Muscle layer of colon (tissue), 2 donors: ENCODE measurements at regions not wholly inside any gene's neighbourhood (a gene's known extent, or its start where the extent isn't known, plus 50 kb on each side); places are given as distances from the start of the nearest gene placed in this dataset.
"Not testable (repeated sequence)": the region's sequence is repeated elsewhere in the genome, so short reads cannot be mapped to it uniquely, and the experiment has no call there.

Experiments used
- H3K27ac ChIP-seq: one replicate; pipeline ENCODE4 v1.7.0; 2013; ENCODE audit warnings: low read depth, mild to moderate bottlenecking, low read length, moderate library complexity
- H3K27me3 ChIP-seq, 2 donors: one replicate each; pipeline ENCODE4 v1.7.0; 2013; ENCODE audit warnings: low read length in 2 of 2, mild to moderate bottlenecking in 2 of 2; ENCODE audit not compliant: insufficient read depth in 2 of 2, control insufficient read depth in 1 of 2
- H3K36me3 ChIP-seq: one replicate; pipeline ENCODE4 v1.7.0; 2013; ENCODE audit warnings: mild to moderate bottlenecking, low read length; ENCODE audit not compliant: insufficient read depth
- H3K4me1 ChIP-seq: one replicate; pipeline ENCODE4 v1.7.0; 2013; ENCODE audit warnings: mild to moderate bottlenecking, low read length; ENCODE audit not compliant: insufficient read depth
- H3K4me3 ChIP-seq, 2 donors: one replicate each; pipeline ENCODE4 v1.7.0; 2013; ENCODE audit warnings: low read length in 2 of 2, low read depth in 1 of 2, mild to moderate bottlenecking in 1 of 2, moderate library complexity in 1 of 2
- H3K9ac ChIP-seq: one replicate; pipeline ENCODE4 v1.7.0; 2013; ENCODE audit warnings: low read length
- H3K9me3 ChIP-seq: one replicate; pipeline ENCODE4 v1.7.0; 2013; ENCODE audit warnings: mild to moderate bottlenecking, low read length
- donor health status: abdominal sarcoma.
- donor health status: Adenocarcinoma of cecum.

GRCh38 chr6:25150031-25150430, 129.1 kb upstream of the CARMIL1 start:
- H3K4me3 ChIP-seq: no peak overlapping the region
- H3K9me3 ChIP-seq: no peaks in the 10 kb centered on the region
- H3K36me3 ChIP-seq: no peaks in the 10 kb centered on the region
- H3K9ac ChIP-seq: no peak overlapping the region
- H3K27me3 ChIP-seq: no peaks in the 10 kb centered on the region
- H3K4me1 ChIP-seq: no peaks in the 10 kb centered on the region
- H3K27ac ChIP-seq: no peak overlapping the region

GRCh38 chr6:25150863-25151262, 128.3 kb upstream of the CARMIL1 start:
- Histone ChIP-seq H3K27me3 (no peaks in the 10 kb centered on the region), H3K4me3 (no peak overlapping the region), H3K9ac (no peak overlapping the region), H3K36me3 (no peaks in the 10 kb centered on the region), H3K4me1 (no peaks in the 10 kb centered on the region), H3K9me3 (no peaks in the 10 kb centered on the region), H3K27ac (no peak overlapping the region)

DNA sequence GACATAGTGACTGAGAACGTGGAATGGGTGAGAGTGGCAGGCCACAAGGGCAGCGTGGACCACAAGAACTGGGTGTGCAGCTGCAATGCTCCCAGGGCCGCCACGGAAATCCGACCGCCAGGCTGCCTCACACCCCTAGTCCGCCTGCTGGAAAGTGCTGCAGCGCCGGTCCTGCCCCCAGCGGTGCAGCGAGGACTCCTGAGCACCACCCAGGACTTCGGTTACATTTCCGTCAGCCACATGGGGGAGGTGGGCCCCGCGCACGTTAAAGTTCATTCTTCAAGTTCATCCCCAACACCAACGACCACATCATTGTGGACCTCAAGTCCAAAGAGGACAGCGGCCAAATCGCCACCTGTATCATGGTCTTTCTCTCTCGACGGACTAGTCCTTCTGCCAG, 126.1 kb upstream of the CARMIL1 start:
- Histone ChIP-seq H3K4me3 (no peak overlapping the region), H3K27ac (no peak overlapping the region), H3K9ac (no peak overlapping the region), H3K27me3 (no peaks in the 10 kb centered on the region), H3K4me1 (no peaks in the 10 kb centered on the region), H3K9me3 (no peaks in the 10 kb centered on the region), H3K36me3 (no peaks in the 10 kb centered on the region)

GRCh38 chr6:25154034-25154596, 125.1 kb upstream of the CARMIL1 start:
- H3K27me3 ChIP-seq: no peaks in the 10 kb centered on the region
- H3K9ac ChIP-seq: no peak overlapping the region
- no peak overlapping the region for H3K27ac ChIP-seq
- H3K4me3 ChIP-seq: no peak overlapping the region
- H3K4me1 ChIP-seq: no peaks in the 10 kb centered on the region
- no peaks in the 10 kb centered on the region for H3K9me3 ChIP-seq
- no peaks in the 10 kb centered on the region for H3K36me3 ChIP-seq

- Histone ChIP-seq H3K9me3 (no peaks in the 10 kb centered on the region), H3K36me3 (no peaks in the 10 kb centered on the region), H3K27ac (no peak overlapping the region), H3K4me1 (no peaks in the 10 kb centered on the region), H3K27me3 (no peaks in the 10 kb centered on the region), H3K4me3 (no peak overlapping the region), H3K9ac (no peak overlapping the region)
Measured at GRCh38 chr6:25155211-25155610, 124.0 kb upstream of the CARMIL1 start.

DNA sequence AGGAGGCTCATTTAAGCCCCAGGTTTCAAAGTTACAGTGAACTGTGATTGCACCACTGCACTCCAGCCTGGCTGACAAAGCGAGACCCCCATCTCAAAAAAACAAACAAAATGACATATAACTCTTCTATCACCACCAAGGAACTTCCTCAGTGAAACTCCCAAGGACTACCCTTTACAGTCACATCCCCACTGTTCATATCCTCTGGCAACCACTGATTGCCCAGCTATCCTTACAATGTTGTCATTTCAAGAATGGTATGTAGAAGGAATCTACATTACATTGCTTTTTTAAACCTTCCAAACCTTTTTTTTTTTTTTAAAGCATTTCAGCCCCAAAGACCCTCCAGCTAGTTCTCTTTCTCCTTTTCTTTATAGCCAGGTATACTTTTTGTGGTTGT, 123.1 kb upstream of the CARMIL1 start:
- Histone ChIP-seq H3K4me1 (no peaks in the 10 kb centered on the region), H3K27ac (no peak overlapping the region), H3K9ac (no peak overlapping the region), H3K36me3 (no peaks in the 10 kb centered on the region), H3K27me3 (no peaks in the 10 kb centered on the region), H3K9me3 (no peaks in the 10 kb centered on the region), H3K4me3 (no peak overlapping the region)

DNA sequence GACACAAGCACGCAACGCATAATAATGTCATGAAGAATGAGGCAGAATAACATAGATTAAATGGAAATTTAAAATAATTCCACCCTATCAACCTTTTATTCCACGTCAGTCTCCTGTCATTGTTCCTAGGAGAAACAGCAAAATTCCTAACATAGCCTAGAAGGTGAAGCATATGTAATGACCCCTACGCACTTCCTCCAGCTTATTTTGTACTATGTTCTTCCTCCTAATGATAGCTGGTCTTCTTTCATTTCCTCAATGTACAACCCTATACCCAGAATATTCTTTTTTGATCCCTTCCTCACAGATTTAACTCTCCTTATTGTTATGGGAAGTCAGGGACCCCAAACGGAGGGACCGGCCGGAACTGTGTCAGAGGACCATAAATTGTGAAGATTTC, 122.0 kb upstream of the CARMIL1 start:
- no peak overlapping the region for H3K27ac ChIP-seq
- no peaks in the 10 kb centered on the region for H3K9me3 ChIP-seq
- H3K4me3 ChIP-seq: no peak overlapping the region
- H3K9ac ChIP-seq: no peak overlapping the region
- no peaks in the 10 kb centered on the region for H3K36me3 ChIP-seq
- no peaks in the 10 kb centered on the region for H3K4me1 ChIP-seq
- no peaks in the 10 kb centered on the region for H3K27me3 ChIP-seq

DNA sequence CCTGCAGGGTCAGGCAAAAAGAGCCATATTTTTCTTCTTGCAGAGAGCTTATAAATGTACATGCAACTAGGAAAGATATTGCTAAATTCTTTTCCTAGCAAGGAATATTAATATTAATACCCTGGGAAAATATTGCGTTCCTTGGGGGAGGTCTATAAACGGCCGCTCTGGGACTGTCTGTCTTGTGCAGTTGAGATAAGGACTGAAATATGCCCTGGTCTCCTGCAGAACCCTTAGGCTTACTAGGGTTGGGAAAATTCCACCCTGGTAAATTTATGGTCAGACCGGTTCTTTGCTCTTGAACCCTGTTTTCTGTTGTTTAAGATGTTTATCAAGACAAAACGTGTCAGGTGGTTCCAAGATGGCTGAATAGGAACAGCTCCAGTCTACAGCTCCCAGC, 121.3 kb upstream of the CARMIL1 start:
- no peaks in the 10 kb centered on the region for H3K36me3 ChIP-seq
- H3K4me1 ChIP-seq: no peaks in the 10 kb centered on the region
- no peak overlapping the region for H3K27ac ChIP-seq
- H3K4me3 ChIP-seq: no peak overlapping the region
- no peak overlapping the region for H3K9ac ChIP-seq
- no peaks in the 10 kb centered on the region for H3K27me3 ChIP-seq
- H3K9me3 ChIP-seq: no peaks in the 10 kb centered on the region

- not testable (repeated sequence) for H3K36me3 ChIP-seq, H3K9me3 ChIP-seq, H3K27ac ChIP-seq, H3K27me3 ChIP-seq, H3K4me1 ChIP-seq, H3K4me3 ChIP-seq, H3K9ac ChIP-seq
Measured at GRCh38 chr6:25160134-25160533, 119.0 kb upstream of the CARMIL1 start.

GRCh38 chr6:25165177-25165576, 114.0 kb upstream of the CARMIL1 start:
- H3K4me3 ChIP-seq: no peak overlapping the region
- no peaks in the 10 kb centered on the region for H3K36me3 ChIP-seq
- H3K9me3 ChIP-seq: no peaks in the 10 kb centered on the region
- no peaks in the 10 kb centered on the region for H3K4me1 ChIP-seq
- no peak overlapping the region for H3K27ac ChIP-seq
- no peak overlapping the region for H3K9ac ChIP-seq
- no peaks in the 10 kb centered on the region for H3K27me3 ChIP-seq

DNA sequence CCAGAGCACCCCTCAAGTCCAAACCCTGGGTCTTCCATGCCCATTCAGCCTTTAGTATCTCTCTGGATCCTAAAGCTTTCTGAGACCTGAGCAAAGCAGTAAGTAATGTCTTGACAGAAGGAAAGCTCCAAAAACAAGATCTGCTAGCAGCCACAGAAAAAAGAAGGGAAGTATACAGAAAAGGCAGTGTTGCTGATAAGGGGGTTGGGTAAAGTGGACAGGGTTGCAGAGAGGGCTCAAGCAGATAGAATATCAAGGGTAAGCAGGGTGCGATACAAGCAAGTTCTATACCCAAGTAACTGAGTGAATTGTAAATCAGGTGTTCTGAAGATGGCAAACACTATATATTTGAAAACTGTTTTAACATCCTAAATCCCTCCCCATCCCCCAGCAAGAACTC, 113.4 kb upstream of the CARMIL1 start:
- Histone ChIP-seq H3K27ac (no peak overlapping the region), H3K9ac (no peak overlapping the region)

DNA sequence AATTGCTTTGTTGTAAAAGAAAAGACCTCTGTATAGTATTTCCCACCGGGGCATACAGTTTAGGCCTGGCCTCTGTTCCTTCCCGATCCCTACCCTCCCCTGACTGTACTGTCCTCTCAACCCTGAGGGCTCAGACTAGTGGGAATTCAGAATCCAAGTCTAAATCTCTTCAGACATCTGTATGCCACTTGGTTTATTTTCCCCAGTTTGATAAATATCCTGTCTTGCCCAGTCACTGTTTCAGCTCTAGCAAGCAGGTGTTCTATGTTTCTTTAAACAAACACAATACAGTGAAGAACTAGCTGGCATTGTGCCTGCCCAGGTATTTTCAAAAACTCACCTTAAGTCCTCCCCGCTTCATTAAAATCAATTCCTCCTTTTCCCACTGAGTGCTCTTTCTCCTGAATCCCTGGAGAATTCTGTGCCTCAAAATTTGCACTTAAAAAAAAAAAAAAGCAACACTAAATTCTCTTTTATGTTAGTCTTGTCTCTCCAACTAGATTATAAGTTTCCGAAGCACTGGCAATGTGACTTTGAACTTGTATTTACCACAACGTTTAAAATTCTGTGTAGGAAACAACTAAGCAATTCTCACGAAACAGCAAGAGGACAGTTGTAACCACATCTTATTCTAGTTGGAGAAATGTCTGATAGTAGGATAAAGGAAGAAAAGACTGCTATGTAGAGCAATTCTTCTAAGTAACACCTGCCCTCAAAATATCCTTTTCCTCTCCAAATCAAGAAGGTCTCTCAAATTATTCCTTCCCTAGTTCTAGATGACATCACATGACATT, 112.0 kb upstream of the CARMIL1 start:
- Histone ChIP-seq H3K27me3 (no peaks in the 10 kb centered on the region), H3K36me3 (no peaks in the 10 kb centered on the region), H3K27ac (no peak overlapping the region), H3K4me1 (no peaks in the 10 kb centered on the region), H3K9me3 (no peaks in the 10 kb centered on the region), H3K4me3 (no peak overlapping the region), H3K9ac (no peak overlapping the region)

More for the DNA sequence above, 113.4 kb upstream of the CARMIL1 start:
- no peaks in the 10 kb centered on the region for H3K4me1 ChIP-seq
- no peaks in the 10 kb centered on the region for H3K36me3 ChIP-seq
- no peaks in the 10 kb centered on the region for H3K27me3 ChIP-seq
- no peak overlapping the region for H3K4me3 ChIP-seq
- no peaks in the 10 kb centered on the region for H3K9me3 ChIP-seq
